GM23338 (cell line): ENCODE measurements at regions not wholly inside any gene's neighbourhood (a gene's known extent, or its start where the extent isn't known, plus 50 kb on each side); places are given as distances from the start of the nearest gene placed in this dataset.

Source experiments
- CREB1 ChIP-seq: fragments of 250-450 bp; sonication (Bioruptor Pico); IDR thresholded peaks from 2 replicates; pipeline ENCODE4 v1.5.0; 2020; ENCODE audit warnings: low read depth, mild to moderate bottlenecking, moderate library complexity
- EZH2 ChIP-seq: fragments of 200-600 bp; sonication (generic); IDR thresholded peaks from one replicate; pipeline ENCODE4 v1.8.0; 2017; ENCODE audit warnings: antibody characterized with exemption, mild to moderate bottlenecking, low read depth; ENCODE audit not compliant: unreplicated experiment
- EZH2phosphoT487 ChIP-seq: fragments of 200-600 bp; sonication (generic); IDR thresholded peaks from one replicate; pipeline ENCODE4 v1.8.1; 2018; ENCODE audit warnings: antibody characterized with exemption; ENCODE audit not compliant: unreplicated experiment
- JUNB ChIP-seq: IDR thresholded peaks from one replicate; pipeline ENCODE4 v1.6.1; 2016; ENCODE audit warnings: antibody characterized with exemption; ENCODE audit not compliant: unreplicated experiment
- NANOG ChIP-seq: IDR thresholded peaks from 2 replicates; pipeline ENCODE4 v1.6.1; 2016; ENCODE audit warnings: antibody characterized with exemption, borderline replicate concordance
- POLR2AphosphoS5 ChIP-seq: IDR thresholded peaks from 2 replicates; pipeline ENCODE4 v1.6.1; 2016; ENCODE audit warnings: antibody characterized with exemption, low read depth
- STAT1 ChIP-seq: IDR thresholded peaks from one replicate; pipeline ENCODE4 v1.6.1; 2016; ENCODE audit warnings: antibody characterized with exemption; ENCODE audit not compliant: unreplicated experiment
- ZNF331 ChIP-seq: fragments of 250-450 bp; sonication (Bioruptor Pico); IDR thresholded peaks from 2 replicates; pipeline ENCODE4 v1.5.0; 2020; ENCODE audit warnings: low read depth, mild to moderate bottlenecking, moderate library complexity
- TF ChIP-seq, protein P1 (sequence below), 2 experiments: fragments of 200-600 bp in 1 of 2; sonication (generic) in 1 of 2; conservative IDR thresholded peaks; 2 replicates each; pipeline versions ENCODE4 v1.5.1 to v1.6.1; 2016 to 2017; ENCODE audit warnings: antibody characterized with exemption in 2 of 2, low read depth in 2 of 2, mild to moderate bottlenecking in 2 of 2, moderate library complexity in 1 of 2
- TF ChIP-seq, protein P2 (sequence below): fragments of 250-450 bp; sonication (Bioruptor Pico); IDR thresholded peaks from 2 replicates; pipeline ENCODE4 v1.5.0; 2020; ENCODE audit warnings: mild to moderate bottlenecking, moderate library complexity
- TF ChIP-seq, protein P3 (sequence below): IDR thresholded peaks from one replicate; pipeline ENCODE4 v1.6.1; 2018; ENCODE audit warnings: antibody characterized with exemption; ENCODE audit not compliant: unreplicated experiment

DNA sequence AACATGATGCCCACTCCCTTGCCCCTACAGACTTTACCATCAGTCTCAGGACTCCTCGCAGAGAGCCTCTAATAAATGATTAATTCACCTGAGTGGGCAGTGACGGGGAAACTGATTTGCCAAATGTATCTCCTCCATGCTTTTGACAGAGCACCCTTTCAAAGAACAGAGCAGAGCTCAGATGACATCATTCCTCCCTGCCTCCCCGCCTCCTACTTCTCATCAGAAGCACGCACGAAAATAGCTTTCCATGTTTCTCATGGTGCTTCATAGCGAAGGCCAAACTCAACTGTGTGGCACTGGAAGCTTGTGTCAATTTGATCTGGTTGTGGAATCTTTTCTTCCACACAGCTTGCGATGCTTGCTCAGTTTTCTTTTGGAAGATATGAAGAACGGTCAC, 442.5 kb downstream of the RPS24 start:
- TF ChIP-seq, protein P1, sequence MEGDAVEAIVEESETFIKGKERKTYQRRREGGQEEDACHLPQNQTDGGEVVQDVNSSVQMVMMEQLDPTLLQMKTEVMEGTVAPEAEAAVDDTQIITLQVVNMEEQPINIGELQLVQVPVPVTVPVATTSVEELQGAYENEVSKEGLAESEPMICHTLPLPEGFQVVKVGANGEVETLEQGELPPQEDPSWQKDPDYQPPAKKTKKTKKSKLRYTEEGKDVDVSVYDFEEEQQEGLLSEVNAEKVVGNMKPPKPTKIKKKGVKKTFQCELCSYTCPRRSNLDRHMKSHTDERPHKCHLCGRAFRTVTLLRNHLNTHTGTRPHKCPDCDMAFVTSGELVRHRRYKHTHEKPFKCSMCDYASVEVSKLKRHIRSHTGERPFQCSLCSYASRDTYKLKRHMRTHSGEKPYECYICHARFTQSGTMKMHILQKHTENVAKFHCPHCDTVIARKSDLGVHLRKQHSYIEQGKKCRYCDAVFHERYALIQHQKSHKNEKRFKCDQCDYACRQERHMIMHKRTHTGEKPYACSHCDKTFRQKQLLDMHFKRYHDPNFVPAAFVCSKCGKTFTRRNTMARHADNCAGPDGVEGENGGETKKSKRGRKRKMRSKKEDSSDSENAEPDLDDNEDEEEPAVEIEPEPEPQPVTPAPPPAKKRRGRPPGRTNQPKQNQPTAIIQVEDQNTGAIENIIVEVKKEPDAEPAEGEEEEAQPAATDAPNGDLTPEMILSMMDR (conservative IDR thresholded peaks at IDR 0.05; ENCODE audit: low read depth in 2 of 2): no peak
- TF ChIP-seq EZH2: no peak
- TF ChIP-seq, protein P2, sequence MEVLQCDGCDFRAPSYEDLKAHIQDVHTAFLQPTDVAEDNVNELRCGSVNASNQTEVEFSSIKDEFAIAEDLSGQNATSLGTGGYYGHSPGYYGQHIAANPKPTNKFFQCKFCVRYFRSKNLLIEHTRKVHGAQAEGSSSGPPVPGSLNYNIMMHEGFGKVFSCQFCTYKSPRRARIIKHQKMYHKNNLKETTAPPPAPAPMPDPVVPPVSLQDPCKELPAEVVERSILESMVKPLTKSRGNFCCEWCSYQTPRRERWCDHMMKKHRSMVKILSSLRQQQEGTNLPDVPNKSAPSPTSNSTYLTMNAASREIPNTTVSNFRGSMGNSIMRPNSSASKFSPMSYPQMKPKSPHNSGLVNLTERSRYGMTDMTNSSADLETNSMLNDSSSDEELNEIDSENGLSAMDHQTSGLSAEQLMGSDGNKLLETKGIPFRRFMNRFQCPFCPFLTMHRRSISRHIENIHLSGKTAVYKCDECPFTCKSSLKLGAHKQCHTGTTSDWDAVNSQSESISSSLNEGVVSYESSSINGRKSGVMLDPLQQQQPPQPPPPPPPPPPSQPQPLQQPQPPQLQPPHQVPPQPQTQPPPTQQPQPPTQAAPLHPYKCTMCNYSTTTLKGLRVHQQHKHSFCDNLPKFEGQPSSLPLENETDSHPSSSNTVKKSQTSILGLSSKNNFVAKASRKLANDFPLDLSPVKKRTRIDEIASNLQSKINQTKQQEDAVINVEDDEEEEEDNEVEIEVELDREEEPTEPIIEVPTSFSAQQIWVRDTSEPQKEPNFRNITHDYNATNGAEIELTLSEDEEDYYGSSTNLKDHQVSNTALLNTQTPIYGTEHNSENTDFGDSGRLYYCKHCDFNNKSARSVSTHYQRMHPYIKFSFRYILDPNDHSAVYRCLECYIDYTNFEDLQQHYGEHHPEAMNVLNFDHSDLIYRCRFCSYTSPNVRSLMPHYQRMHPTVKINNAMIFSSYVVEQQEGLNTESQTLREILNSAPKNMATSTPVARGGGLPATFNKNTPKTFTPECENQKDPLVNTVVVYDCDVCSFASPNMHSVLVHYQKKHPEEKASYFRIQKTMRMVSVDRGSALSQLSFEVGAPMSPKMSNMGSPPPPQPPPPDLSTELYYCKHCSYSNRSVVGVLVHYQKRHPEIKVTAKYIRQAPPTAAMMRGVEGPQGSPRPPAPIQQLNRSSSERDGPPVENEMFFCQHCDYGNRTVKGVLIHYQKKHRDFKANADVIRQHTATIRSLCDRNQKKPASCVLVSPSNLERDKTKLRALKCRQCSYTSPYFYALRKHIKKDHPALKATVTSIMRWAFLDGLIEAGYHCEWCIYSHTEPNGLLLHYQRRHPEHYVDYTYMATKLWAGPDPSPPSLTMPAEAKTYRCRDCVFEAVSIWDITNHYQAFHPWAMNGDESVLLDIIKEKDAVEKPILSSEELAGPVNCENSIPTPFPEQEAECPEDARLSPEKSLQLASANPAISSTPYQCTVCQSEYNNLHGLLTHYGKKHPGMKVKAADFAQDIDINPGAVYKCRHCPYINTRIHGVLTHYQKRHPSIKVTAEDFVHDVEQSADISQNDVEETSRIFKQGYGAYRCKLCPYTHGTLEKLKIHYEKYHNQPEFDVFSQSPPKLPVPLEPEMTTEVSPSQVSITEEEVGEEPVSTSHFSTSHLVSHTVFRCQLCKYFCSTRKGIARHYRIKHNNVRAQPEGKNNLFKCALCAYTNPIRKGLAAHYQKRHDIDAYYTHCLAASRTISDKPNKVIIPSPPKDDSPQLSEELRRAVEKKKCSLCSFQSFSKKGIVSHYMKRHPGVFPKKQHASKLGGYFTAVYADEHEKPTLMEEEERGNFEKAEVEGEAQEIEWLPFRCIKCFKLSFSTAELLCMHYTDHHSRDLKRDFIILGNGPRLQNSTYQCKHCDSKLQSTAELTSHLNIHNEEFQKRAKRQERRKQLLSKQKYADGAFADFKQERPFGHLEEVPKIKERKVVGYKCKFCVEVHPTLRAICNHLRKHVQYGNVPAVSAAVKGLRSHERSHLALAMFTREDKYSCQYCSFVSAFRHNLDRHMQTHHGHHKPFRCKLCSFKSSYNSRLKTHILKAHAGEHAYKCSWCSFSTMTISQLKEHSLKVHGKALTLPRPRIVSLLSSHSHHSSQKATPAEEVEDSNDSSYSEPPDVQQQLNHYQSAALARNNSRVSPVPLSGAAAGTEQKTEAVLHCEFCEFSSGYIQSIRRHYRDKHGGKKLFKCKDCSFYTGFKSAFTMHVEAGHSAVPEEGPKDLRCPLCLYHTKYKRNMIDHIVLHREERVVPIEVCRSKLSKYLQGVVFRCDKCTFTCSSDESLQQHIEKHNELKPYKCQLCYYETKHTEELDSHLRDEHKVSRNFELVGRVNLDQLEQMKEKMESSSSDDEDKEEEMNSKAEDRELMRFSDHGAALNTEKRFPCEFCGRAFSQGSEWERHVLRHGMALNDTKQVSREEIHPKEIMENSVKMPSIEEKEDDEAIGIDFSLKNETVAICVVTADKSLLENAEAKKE: no peak
- TF ChIP-seq POLR2AphosphoS5: no peak
- no peak for TF ChIP-seq NANOG
- TF ChIP-seq STAT1: no peak
- TF ChIP-seq, protein P3, sequence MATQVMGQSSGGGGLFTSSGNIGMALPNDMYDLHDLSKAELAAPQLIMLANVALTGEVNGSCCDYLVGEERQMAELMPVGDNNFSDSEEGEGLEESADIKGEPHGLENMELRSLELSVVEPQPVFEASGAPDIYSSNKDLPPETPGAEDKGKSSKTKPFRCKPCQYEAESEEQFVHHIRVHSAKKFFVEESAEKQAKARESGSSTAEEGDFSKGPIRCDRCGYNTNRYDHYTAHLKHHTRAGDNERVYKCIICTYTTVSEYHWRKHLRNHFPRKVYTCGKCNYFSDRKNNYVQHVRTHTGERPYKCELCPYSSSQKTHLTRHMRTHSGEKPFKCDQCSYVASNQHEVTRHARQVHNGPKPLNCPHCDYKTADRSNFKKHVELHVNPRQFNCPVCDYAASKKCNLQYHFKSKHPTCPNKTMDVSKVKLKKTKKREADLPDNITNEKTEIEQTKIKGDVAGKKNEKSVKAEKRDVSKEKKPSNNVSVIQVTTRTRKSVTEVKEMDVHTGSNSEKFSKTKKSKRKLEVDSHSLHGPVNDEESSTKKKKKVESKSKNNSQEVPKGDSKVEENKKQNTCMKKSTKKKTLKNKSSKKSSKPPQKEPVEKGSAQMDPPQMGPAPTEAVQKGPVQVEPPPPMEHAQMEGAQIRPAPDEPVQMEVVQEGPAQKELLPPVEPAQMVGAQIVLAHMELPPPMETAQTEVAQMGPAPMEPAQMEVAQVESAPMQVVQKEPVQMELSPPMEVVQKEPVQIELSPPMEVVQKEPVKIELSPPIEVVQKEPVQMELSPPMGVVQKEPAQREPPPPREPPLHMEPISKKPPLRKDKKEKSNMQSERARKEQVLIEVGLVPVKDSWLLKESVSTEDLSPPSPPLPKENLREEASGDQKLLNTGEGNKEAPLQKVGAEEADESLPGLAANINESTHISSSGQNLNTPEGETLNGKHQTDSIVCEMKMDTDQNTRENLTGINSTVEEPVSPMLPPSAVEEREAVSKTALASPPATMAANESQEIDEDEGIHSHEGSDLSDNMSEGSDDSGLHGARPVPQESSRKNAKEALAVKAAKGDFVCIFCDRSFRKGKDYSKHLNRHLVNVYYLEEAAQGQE: no peak
- no peak for TF ChIP-seq CREB1
- no peak for TF ChIP-seq ZNF331 (CRISPR knock-in tag)
- no peak for TF ChIP-seq EZH2phosphoT487
- TF ChIP-seq JUNB: no peak
